Immature natural killer cell (primary cell): ENCODE measurements at regions not wholly inside any gene's neighbourhood (a gene's known extent, or its start where the extent isn't known, plus 50 kb on each side); places are given as distances from the start of the nearest gene placed in this dataset.

Experiments used
- DNase-seq, 3 donors: peaks; one replicate each; pipeline ENCODE4 v3.0.0; 2022; ENCODE audit warnings: mixed read lengths in 1 of 3
- H3K27ac Mint-ChIP-seq, 6 donors: one replicate each; pipeline ENCODE4 v1.8.0; 2020; ENCODE audit warnings: mixed read lengths in 6 of 6, mild to moderate bottlenecking in 5 of 6, inconsistent platforms in 4 of 6, moderate library complexity in 3 of 6
- H3K27me3 Mint-ChIP-seq, 3 donors: one replicate each; pipeline ENCODE4 v1.8.0; 2020 to 2021; ENCODE audit warnings: low read depth in 3 of 3, mild to moderate bottlenecking in 3 of 3, mixed read lengths in 3 of 3, moderate library complexity in 3 of 3, inconsistent platforms in 1 of 3
- H3K36me3 Mint-ChIP-seq, 3 donors: one replicate each; pipeline ENCODE4 v1.8.0; 2020; ENCODE audit warnings: mixed read lengths in 3 of 3, inconsistent platforms in 2 of 3, mild to moderate bottlenecking in 2 of 3
- H3K4me1 Mint-ChIP-seq, 2 donors: one replicate each; pipeline ENCODE4 v1.8.0; 2020; ENCODE audit warnings: inconsistent platforms in 2 of 2, mild to moderate bottlenecking in 2 of 2, mixed read lengths in 2 of 2, moderate library complexity in 1 of 2
- H3K4me3 Mint-ChIP-seq, 5 donors: one replicate each; pipeline ENCODE4 v1.8.0; 2020; ENCODE audit warnings: mild to moderate bottlenecking in 5 of 5, mixed read lengths in 5 of 5, inconsistent platforms in 3 of 5, moderate library complexity in 3 of 5
- H3K9me3 Mint-ChIP-seq, 6 donors: one replicate each; pipeline ENCODE4 v1.8.0; 2020; ENCODE audit warnings: mild to moderate bottlenecking in 6 of 6, mixed read lengths in 6 of 6, inconsistent platforms in 4 of 6, moderate library complexity in 3 of 6

- H3K4me1 Mint-ChIP-seq, result no peaks in the 10 kb centered on the region
- peaks cover 5 to 8% (median 6%) of the 10 kb centered on the region in 3 donors for H3K27me3 Mint-ChIP-seq
- no peak overlapping the region for H3K27ac Mint-ChIP-seq
- DNase-seq, result no peak
- no peaks in the 10 kb centered on the region for H3K36me3 Mint-ChIP-seq
- H3K9me3 Mint-ChIP-seq, result peaks cover 0 to 2% (median 0%) of the 10 kb centered on the region in 6 donors
- H3K4me3 Mint-ChIP-seq, result no peak overlapping the region
Measured at GRCh38 chr11:119941636-119942411, 196.1 kb downstream of the TRIM29 start.

DNA sequence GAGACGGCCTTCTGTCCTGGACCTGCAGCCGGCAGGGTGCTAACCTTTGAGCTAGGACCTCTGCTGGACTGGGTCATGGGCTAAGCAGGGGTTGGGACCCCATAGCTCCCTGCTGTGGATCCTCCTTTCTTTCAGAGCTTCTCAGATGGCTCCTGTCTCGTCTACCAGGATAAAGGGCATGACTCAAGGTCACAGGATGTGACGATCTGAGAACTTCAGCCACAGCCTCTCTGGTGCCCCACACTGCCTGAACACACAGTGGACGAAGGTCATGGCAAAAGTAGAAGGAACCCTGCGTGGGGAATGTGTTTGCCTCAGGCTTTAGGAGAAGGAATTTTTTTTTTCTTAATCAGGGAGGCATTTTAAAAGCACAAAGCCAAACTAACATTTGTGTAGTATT lies 196.7 kb downstream of the TRIM29 start:
- Mint-ChIP-seq H3K4me1 (no peaks in the 10 kb centered on the region), H3K36me3 (no peaks in the 10 kb centered on the region), H3K27me3 (peaks cover 4 to 9% (median 6%) of the 10 kb centered on the region in 3 donors), H3K4me3 (no peak overlapping the region), H3K9me3 (peaks cover 0 to 2% (median 0%) of the 10 kb centered on the region in 6 donors), H3K27ac (no peak overlapping the region)
- no peak for DNase-seq

GRCh38 chr11:119940401-119940976 lies 197.4 kb downstream of the TRIM29 start:
- Mint-ChIP-seq H3K27me3 (peaks cover 3 to 7% (median 6%) of the 10 kb centered on the region in 3 donors), H3K4me1 (no peaks in the 10 kb centered on the region)
- DNase-seq, result no peak

GRCh38 chr11:119937412-119937811 lies 200.5 kb downstream of the TRIM29 start:
- H3K27me3 Mint-ChIP-seq, result peaks cover 1 to 9% (median 9%) of the 10 kb centered on the region in 3 donors

More at GRCh38 chr11:119940401-119940976, 197.4 kb downstream of the TRIM29 start:
- Mint-ChIP-seq H3K36me3 (no peaks in the 10 kb centered on the region), H3K4me3 (no peak overlapping the region), H3K27ac (no peak overlapping the region), H3K9me3 (peaks cover 0 to 2% (median 0%) of the 10 kb centered on the region in 6 donors)

DNA sequence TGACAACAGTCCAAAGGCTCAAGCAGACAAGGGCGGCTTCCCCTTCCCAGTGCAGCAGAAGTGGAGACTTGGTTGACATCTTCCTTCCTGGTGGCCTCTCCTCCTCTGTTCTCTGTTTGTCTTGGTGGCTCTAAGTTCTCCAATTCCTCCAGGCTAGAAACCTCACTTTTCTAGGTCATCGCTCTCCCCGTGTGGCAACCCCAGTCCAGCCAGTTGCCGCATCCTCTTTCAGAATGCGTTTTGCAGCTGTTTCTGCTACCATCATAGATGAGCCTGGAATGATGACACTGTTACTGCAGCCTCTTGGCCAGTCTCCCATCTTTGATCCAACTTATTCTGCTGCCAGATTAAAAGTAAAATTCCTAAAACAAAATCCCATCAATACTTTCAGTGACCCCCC lies 201.5 kb downstream of the TRIM29 start:
- Mint-ChIP-seq H3K4me3 (no peak overlapping the region), H3K9me3 (no peaks in the 10 kb centered on the region), H3K4me1 (no peaks in the 10 kb centered on the region), H3K27me3 (peaks cover 1 to 9% (median 4%) of the 10 kb centered on the region in 3 donors), H3K27ac (no peak overlapping the region), H3K36me3 (no peaks in the 10 kb centered on the region)
- no peak for DNase-seq

More at GRCh38 chr11:119937412-119937811, 200.5 kb downstream of the TRIM29 start:
- H3K4me3 Mint-ChIP-seq, result no peak overlapping the region
- H3K36me3 Mint-ChIP-seq, result no peaks in the 10 kb centered on the region
- H3K9me3 Mint-ChIP-seq, result no peaks in the 10 kb centered on the region
- no peak overlapping the region for H3K27ac Mint-ChIP-seq
- DNase-seq, result no peak
- H3K4me1 Mint-ChIP-seq, result no peaks in the 10 kb centered on the region

- Mint-ChIP-seq H3K4me3 (no peak overlapping the region), H3K27ac (no peak overlapping the region), H3K27me3 (peaks cover 4 to 13% (median 6%) of the 10 kb centered on the region in 3 donors), H3K4me1 (no peaks in the 10 kb centered on the region), H3K36me3 (no peaks in the 10 kb centered on the region), H3K9me3 (peaks cover 0 to 1% (median 0%) of the 10 kb centered on the region in 6 donors)
- DNase-seq, result no peak
Measured at GRCh38 chr11:119935349-119935925, 202.5 kb downstream of the TRIM29 start.

- no peak overlapping the region for H3K4me3 Mint-ChIP-seq
- peaks cover 5 to 13% (median 6%) of the 10 kb centered on the region in 3 donors for H3K27me3 Mint-ChIP-seq
- H3K9me3 Mint-ChIP-seq, result peaks cover 0 to 1% (median 0%) of the 10 kb centered on the region in 6 donors
- DNase-seq, result no peak
- no peaks in the 10 kb centered on the region for H3K4me1 Mint-ChIP-seq
- no peak overlapping the region for H3K27ac Mint-ChIP-seq
- H3K36me3 Mint-ChIP-seq, result no peaks in the 10 kb centered on the region
Measured at GRCh38 chr11:119934866-119935265, 203.0 kb downstream of the TRIM29 start.

DNA sequence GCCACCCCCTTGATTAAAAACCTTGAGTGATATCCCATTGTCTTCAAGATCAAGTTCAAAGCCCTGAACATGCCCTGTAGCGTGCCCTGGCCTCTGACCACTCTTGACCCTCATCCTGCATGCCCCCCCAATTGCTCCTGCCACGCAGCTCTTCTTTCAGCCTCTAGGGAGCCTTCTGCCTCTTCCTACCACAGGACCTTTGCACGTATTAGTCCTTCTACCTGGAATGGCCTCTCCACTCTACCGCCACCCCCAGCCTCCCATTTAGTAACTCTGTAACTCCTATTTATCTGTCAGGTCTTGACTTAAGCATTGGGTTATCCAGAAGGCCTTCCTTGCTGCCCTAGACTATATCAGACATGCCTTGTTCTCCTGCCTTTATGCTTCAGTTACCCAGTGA lies 203.6 kb downstream of the TRIM29 start:
- no peak for DNase-seq
- H3K27me3 Mint-ChIP-seq, result peaks cover 6 to 13% (median 6%) of the 10 kb centered on the region in 3 donors
- no peaks in the 10 kb centered on the region for H3K36me3 Mint-ChIP-seq

GRCh38 chr11:119933584-119933983 lies 204.3 kb downstream of the TRIM29 start:
- H3K4me3 Mint-ChIP-seq, result no peak overlapping the region
- no peaks in the 10 kb centered on the region for H3K4me1 Mint-ChIP-seq
- H3K27me3 Mint-ChIP-seq, result peaks cover 6 to 13% (median 6%) of the 10 kb centered on the region in 3 donors
- DNase-seq, result no peak
- peaks cover 0 to 1% (median 0%) of the 10 kb centered on the region in 6 donors for H3K9me3 Mint-ChIP-seq
- H3K36me3 Mint-ChIP-seq, result no peaks in the 10 kb centered on the region
- H3K27ac Mint-ChIP-seq, result no peak overlapping the region

More for the DNA sequence above, 203.6 kb downstream of the TRIM29 start:
- no peak overlapping the region for H3K27ac Mint-ChIP-seq
- no peak overlapping the region for H3K4me3 Mint-ChIP-seq
- no peaks in the 10 kb centered on the region for H3K4me1 Mint-ChIP-seq
- H3K9me3 Mint-ChIP-seq, result peaks cover 0 to 1% (median 0%) of the 10 kb centered on the region in 6 donors

- DNase-seq, result no peak
- H3K27ac Mint-ChIP-seq, result no peak overlapping the region
- H3K36me3 Mint-ChIP-seq, result no peaks in the 10 kb centered on the region
- peaks cover 0 to 1% (median 0%) of the 10 kb centered on the region in 6 donors for H3K9me3 Mint-ChIP-seq
- no peak overlapping the region for H3K4me3 Mint-ChIP-seq
- H3K27me3 Mint-ChIP-seq, result peaks cover 6 to 10% (median 6%) of the 10 kb centered on the region in 3 donors
- H3K4me1 Mint-ChIP-seq, result no peaks in the 10 kb centered on the region
Measured at GRCh38 chr11:119932828-119933562, 204.0 kb upstream of the NECTIN1 start.

DNA sequence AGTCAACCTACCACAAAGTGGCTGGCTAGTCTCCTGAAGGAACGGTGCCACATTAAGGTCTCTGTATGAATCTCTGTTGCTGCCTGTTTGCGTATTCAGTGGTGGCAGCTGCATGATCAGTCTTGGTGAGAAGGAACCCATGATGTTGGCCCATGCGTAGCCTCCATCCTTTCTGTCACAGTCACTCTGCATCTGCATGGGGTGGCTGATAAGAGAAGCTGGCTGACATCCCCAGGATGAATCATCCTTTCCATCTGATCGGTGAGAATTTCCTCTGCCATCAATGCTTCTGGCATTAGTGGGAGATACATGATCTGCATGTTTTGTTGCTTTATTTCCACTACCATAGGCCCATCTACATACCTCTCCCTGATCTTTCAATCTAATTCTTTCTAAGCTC lies 199.0 kb upstream of the NECTIN1 start:
- H3K27me3 Mint-ChIP-seq, result peaks cover 6 to 10% (median 10%) of the 10 kb centered on the region in 3 donors
- H3K4me1 Mint-ChIP-seq, result no peaks in the 10 kb centered on the region
- peaks cover 0 to 1% (median 0%) of the 10 kb centered on the region in 6 donors for H3K9me3 Mint-ChIP-seq
- no peak for DNase-seq
- no peaks in the 10 kb centered on the region for H3K36me3 Mint-ChIP-seq
- no peak overlapping the region for H3K27ac Mint-ChIP-seq
- no peak overlapping the region for H3K4me3 Mint-ChIP-seq

DNA sequence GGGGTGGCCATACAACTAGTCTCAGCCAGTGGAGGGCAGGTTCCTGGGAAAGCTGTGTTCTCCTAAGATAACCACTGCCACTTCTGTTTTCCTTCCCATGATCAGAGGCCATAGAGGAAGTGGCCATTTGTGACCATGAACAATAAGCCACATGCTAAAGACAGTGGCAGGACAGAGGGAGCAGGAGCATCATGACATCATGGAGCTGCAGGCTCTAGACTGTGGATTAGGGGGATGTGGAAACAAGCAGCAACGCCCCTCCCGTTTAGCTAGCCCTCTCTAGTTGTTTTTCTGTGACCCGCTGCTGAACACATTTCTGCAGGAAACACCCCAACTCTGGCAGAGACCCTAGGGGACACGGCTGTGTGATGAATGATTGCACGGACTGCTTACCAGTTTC lies 195.0 kb upstream of the NECTIN1 start:
- Mint-ChIP-seq H3K27ac (no peak overlapping the region), H3K36me3 (no peaks in the 10 kb centered on the region), H3K27me3 (peaks cover 6 to 10% (median 7%) of the 10 kb centered on the region in 3 donors)

DNA sequence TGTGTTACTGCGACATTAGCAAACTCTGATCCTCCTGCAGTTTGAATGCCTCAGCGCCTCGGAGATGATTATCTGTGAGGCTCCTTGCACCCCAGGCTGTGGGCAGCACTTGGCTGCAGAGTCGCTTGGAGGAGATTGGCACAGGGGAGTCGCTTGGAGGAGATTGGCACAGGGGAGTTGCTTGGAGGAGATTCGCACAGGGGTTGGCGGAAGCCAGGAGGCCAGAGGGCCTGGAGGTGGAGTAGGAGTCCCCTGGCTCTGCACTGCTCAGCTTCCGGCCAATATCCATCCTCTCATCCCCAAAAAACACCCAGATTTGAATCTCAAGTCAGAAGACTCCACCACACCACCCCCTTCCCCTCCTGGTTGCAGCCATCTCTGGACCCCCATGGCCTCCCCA lies 192.6 kb upstream of the NECTIN1 start:
- no peak overlapping the region for H3K27ac Mint-ChIP-seq
- no peak for DNase-seq
- H3K27me3 Mint-ChIP-seq, result peaks cover 6 to 11% (median 6%) of the 10 kb centered on the region in 3 donors
- H3K4me3 Mint-ChIP-seq, result no peak overlapping the region
- H3K9me3 Mint-ChIP-seq, result peaks cover 0 to 1% (median 0%) of the 10 kb centered on the region in 6 donors
- no peaks in the 10 kb centered on the region for H3K4me1 Mint-ChIP-seq
- H3K36me3 Mint-ChIP-seq, result no peaks in the 10 kb centered on the region

More for the DNA sequence above, 195.0 kb upstream of the NECTIN1 start:
- Mint-ChIP-seq H3K4me1 (no peaks in the 10 kb centered on the region), H3K9me3 (peaks cover 0 to 1% (median 0%) of the 10 kb centered on the region in 6 donors), H3K4me3 (no peak overlapping the region)
- no peak for DNase-seq
